A673 (cell line): ENCODE measurements at regions not wholly inside any gene's neighbourhood (a gene's known extent, or its start where the extent isn't known, plus 50 kb on each side); places are given as distances from the start of the nearest gene placed in this dataset.

ENCODE experiments used
- EZH2 ChIP-seq: fragments of 200-600 bp; sonication (generic); IDR thresholded peaks from 2 replicates; pipeline ENCODE4 v1.6.1; 2017; ENCODE audit warnings: borderline replicate concordance, low read depth, mild to moderate bottlenecking, mixed read lengths, antibody characterized with exemption, low read length; ENCODE audit not compliant: poor library complexity, severe bottlenecking
- TF ChIP-seq, protein P1 (sequence below): fragments of 300-800, 200-600 bp; sonication (generic); conservative IDR thresholded peaks from 2 replicates; pipeline ENCODE4 v1.5.1; 2017; ENCODE audit warnings: low read depth, mild to moderate bottlenecking, antibody characterized with exemption, low read length, moderate library complexity, mixed read lengths

DNA sequence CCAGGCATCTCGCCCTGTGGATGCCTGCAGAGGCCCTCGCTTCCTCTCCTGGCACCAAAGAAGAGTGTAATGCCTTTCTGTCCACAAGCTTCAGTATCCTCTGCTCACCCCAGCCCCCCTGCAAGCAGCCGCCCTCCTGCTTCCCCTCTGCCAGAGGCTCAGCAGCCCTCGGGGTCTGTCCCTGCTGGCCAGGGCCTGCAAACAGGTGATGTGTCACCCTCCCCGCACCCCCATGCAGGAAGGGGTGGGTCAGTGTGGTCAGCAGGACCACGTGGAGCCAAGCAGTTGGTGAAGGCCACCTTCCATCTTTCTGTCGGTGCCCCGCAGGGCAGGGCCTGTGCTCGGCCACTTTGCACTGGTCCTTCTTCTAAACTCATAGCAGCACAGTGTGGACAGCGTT is 129.9 kb upstream of the CIBAR2 start:
- TF ChIP-seq, protein P1, sequence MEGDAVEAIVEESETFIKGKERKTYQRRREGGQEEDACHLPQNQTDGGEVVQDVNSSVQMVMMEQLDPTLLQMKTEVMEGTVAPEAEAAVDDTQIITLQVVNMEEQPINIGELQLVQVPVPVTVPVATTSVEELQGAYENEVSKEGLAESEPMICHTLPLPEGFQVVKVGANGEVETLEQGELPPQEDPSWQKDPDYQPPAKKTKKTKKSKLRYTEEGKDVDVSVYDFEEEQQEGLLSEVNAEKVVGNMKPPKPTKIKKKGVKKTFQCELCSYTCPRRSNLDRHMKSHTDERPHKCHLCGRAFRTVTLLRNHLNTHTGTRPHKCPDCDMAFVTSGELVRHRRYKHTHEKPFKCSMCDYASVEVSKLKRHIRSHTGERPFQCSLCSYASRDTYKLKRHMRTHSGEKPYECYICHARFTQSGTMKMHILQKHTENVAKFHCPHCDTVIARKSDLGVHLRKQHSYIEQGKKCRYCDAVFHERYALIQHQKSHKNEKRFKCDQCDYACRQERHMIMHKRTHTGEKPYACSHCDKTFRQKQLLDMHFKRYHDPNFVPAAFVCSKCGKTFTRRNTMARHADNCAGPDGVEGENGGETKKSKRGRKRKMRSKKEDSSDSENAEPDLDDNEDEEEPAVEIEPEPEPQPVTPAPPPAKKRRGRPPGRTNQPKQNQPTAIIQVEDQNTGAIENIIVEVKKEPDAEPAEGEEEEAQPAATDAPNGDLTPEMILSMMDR = no peak
- no peak for TF ChIP-seq EZH2
